Ureter (tissue), 1 donor: ENCODE measurements at regions not wholly inside any gene's neighbourhood (a gene's known extent, or its start where the extent isn't known, plus 50 kb on each side); places are given as distances from the start of the nearest gene placed in this dataset.
A peak's percentile ranks its signal among the peaks of the same experiment; 100 is the strongest.
"Not testable (repeated sequence)": the region's sequence is repeated elsewhere in the genome, so short reads cannot be mapped to it uniquely, and the experiment has no call there.

Source experiments
- DNase-seq: peaks from one replicate; pipeline ENCODE4 v3.0.0-alpha.2; 2020; ENCODE audit warnings: low spot score
- donor health status: DM: yes; HTN: yes; CAD: no.

GRCh38 chrX:125198546-125198945, 121.1 kb upstream of the TEX13C start:
- DNase-seq = no peak

- DNase-seq = no peak
Measured at GRCh38 chrX:125202591-125203248, 117.0 kb upstream of the TEX13C start.

GRCh38 chrX:125203365-125203736, 116.3 kb upstream of the TEX13C start:
- DNase-seq = no peak

- DNase-seq = no peak
Measured at GRCh38 chrX:125203737-125204578, 115.7 kb upstream of the TEX13C start.

- no peak for DNase-seq
Measured at GRCh38 chrX:125204681-125205132, 115.0 kb upstream of the TEX13C start.

GRCh38 chrX:125205133-125205917, 114.3 kb upstream of the TEX13C start:
- DNase-seq = peak; percentile 45

- DNase-seq = no peak
Measured at GRCh38 chrX:125205918-125206665, 113.6 kb upstream of the TEX13C start.

GRCh38 chrX:125210146-125210545, 109.5 kb upstream of the TEX13C start:
- DNase-seq = no peak

GRCh38 chrX:125219852-125220251, 99.8 kb upstream of the TEX13C start:
- DNase-seq = no peak

- no peak for DNase-seq
Measured at GRCh38 chrX:125236955-125237354, 82.7 kb upstream of the TEX13C start.

GRCh38 chrX:125248931-125249330, 70.7 kb upstream of the TEX13C start:
- no peak for DNase-seq

- not testable (repeated sequence) for DNase-seq
Measured at GRCh38 chrX:125255759-125256158, 63.9 kb upstream of the TEX13C start.

GRCh38 chrX:125262836-125263235, 56.8 kb upstream of the TEX13C start:
- DNase-seq = no peak

- DNase-seq = no peak
Measured at GRCh38 chrX:125266153-125266660, 53.5 kb upstream of the TEX13C start.
